Common myeloid progenitor, CD34-positive (primary cell): ENCODE measurements at regions not wholly inside any gene's neighbourhood (a gene's known extent, or its start where the extent isn't known, plus 50 kb on each side); places are given as distances from the start of the nearest gene placed in this dataset.

Source experiments
- CTCF ChIA-PET: fragments of 350-600 bp; sonication (Branson Sonifier 250); formaldehyde crosslinking; loops from one replicate; lab custom pipeline; 2021; ENCODE audit warnings: antibody characterized with exemption; lab: Charles Lee
- POLR2A ChIA-PET: fragments of 350-600 bp; sonication (Branson Sonifier 250); formaldehyde crosslinking; loops from one replicate; lab custom pipeline; 2021; ENCODE audit warnings: antibody characterized with exemption; lab: Charles Lee
- DNase-seq, 3 donors: peaks; one replicate each; pipeline versions ENCODE4 v3.0.0 to v3.0.0-alpha.2; 2013
- H3K27ac ChIP-seq, 2 experiments: 1 replicate in 1 of 2; 2 replicates in 1 of 2; pipeline ENCODE4 v1.7.0; 2013; ENCODE audit warnings: inconsistent platforms in 2 of 2, low read length in 2 of 2, mild to moderate bottlenecking in 2 of 2, low read depth in 1 of 2, moderate library complexity in 1 of 2; ENCODE audit not compliant: severe bottlenecking in 2 of 2, insufficient read depth in 1 of 2, poor library complexity in 1 of 2
- H3K27me3 ChIP-seq, 5 experiments: replicated peaks in 2 of 5; 1 replicate in 3 of 5; 2 replicates in 2 of 5; pipeline versions ENCODE4 v1.6.1 to v1.7.0; 2013; ENCODE audit warnings: low read length in 4 of 5, mild to moderate bottlenecking in 2 of 5, moderate library complexity in 2 of 5, inconsistent platforms in 1 of 5; ENCODE audit not compliant: insufficient read depth in 5 of 5, control insufficient read depth in 4 of 5
- H3K36me3 ChIP-seq, 4 experiments: 1 replicate in 2 of 4; 2 replicates in 2 of 4; pipeline versions ENCODE4 v1.6.1 to v1.7.0; 2013; ENCODE audit warnings: low read length in 3 of 4, control low read depth in 1 of 4, mild to moderate bottlenecking in 1 of 4; ENCODE audit not compliant: control insufficient read depth in 4 of 4, insufficient read depth in 4 of 4
- H3K4me1 ChIP-seq, 4 experiments: 1 replicate in 3 of 4; 2 replicates in 1 of 4; pipeline versions ENCODE4 v1.6.1 to v1.7.1; 2013; ENCODE audit warnings: low read length in 3 of 4, mild to moderate bottlenecking in 3 of 4, control low read depth in 1 of 4, inconsistent platforms in 1 of 4, moderate library complexity in 1 of 4; ENCODE audit not compliant: control insufficient read depth in 4 of 4, insufficient read depth in 4 of 4; ENCODE audit errors: control extremely low read depth in 1 of 4
- H3K4me3 ChIP-seq, 7 experiments: 1 replicate in 4 of 7; 2 replicates in 3 of 7; pipeline versions ENCODE4 v1.5.1 to v1.7.0; 2013; ENCODE audit warnings: mild to moderate bottlenecking in 7 of 7, low read length in 6 of 7, moderate library complexity in 6 of 7, inconsistent platforms in 2 of 7, low read depth in 2 of 7, control low read depth in 1 of 7; ENCODE audit not compliant: insufficient read depth in 4 of 7, control insufficient read depth in 1 of 7; ENCODE audit errors: extremely low read depth in 1 of 7
- H3K9me3 ChIP-seq, 5 experiments: 1 replicate in 4 of 5; 2 replicates in 1 of 5; pipeline versions ENCODE4 v1.6.1 to v1.7.1; 2013; ENCODE audit warnings: low read length in 4 of 5, mild to moderate bottlenecking in 2 of 5, inconsistent platforms in 1 of 5, low read depth in 1 of 5, moderate library complexity in 1 of 5; ENCODE audit not compliant: control insufficient read depth in 4 of 5, insufficient read depth in 2 of 5; ENCODE audit errors: control extremely low read depth in 1 of 5
- WGBS: methylation state at CpG from one replicate; pipeline ENCODE4 v1.1.5; 2013; ENCODE audit not compliant: insufficient coverage; 5-methylcytosine and 5-hydroxymethylcytosine counted together

DNA sequence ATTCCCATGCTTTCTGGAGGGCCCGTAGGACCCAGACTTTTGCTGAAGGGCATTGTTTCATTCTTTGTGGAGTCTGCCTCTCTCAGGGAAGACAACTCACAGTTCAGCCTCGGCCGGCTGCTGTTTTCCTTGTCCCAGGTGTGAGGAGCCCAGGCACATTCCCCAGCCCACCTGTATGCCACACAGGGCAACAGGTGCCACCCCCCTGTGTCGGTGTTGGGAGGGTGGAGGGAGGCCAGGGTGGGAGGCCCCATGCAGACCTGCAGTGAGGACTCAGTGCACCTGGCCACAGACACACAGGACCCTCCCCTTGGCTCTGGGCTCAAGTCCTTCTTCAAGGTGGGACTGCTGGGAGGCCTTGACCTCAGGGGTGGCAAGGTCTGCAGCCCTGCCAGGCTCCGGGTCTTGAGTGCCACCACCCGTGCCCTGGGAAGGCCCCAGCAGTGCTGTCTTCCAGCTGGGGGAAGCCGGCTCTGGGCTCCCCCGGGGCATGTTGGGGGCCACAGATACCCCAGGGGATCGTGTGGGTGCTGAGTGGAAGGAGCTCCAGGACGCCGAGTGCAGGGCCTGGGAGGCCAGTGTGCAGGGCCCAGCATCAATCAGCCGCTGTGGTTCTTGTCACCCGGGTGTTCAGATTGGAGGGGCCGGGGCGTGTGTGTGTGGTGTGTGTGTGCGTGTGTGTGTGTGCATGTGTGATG is 1286.1 kb downstream of the BRD1 start:
- POLR2A ChIA-PET, result no interaction called here
- H3K4me1 ChIP-seq, result no peaks in the 10 kb centered on the region
- peaks cover 0 to 2% (median 0%) of the 10 kb centered on the region in 5 experiments for H3K27me3 ChIP-seq
- no peak overlapping the region for H3K27ac ChIP-seq
- CTCF ChIA-PET, result no interaction called here
- no peak for DNase-seq
- no peaks in the 10 kb centered on the region for H3K36me3 ChIP-seq
- H3K9me3 ChIP-seq, result no peaks in the 10 kb centered on the region
- 95% methylated on average over 13 of the region's 16 CpGs for WGBS
- no peak overlapping the region for H3K4me3 ChIP-seq

GRCh38 chr22:48539261-48539660 is 1288.4 kb downstream of the BRD1 start:
- no peaks in the 10 kb centered on the region for H3K36me3 ChIP-seq
- CTCF ChIA-PET, result no interaction called here
- 94% methylated on average over 12 of the region's 12 CpGs for whole genome bisulfite sequencing
- H3K27ac ChIP-seq, result no peak overlapping the region
- no peak for DNase-seq
- H3K4me1 ChIP-seq, result no peaks in the 10 kb centered on the region
- POLR2A ChIA-PET, result no interaction called here
- H3K27me3 ChIP-seq, result no peaks in the 10 kb centered on the region
- H3K9me3 ChIP-seq, result no peaks in the 10 kb centered on the region
- H3K4me3 ChIP-seq, result no peak overlapping the region

- H3K36me3 ChIP-seq, result no peaks in the 10 kb centered on the region
- H3K4me3 ChIP-seq, result no peak overlapping the region
- no peak for DNase-seq
- no peak overlapping the region for H3K27ac ChIP-seq
- 96% methylated on average over 18 of the region's 18 CpGs for WGBS
- H3K4me1 ChIP-seq, result no peaks in the 10 kb centered on the region
- CTCF ChIA-PET, result no interaction called here
- no peaks in the 10 kb centered on the region for H3K9me3 ChIP-seq
- POLR2A ChIA-PET, result no interaction called here
- no peaks in the 10 kb centered on the region for H3K27me3 ChIP-seq
Measured at GRCh38 chr22:48538291-48538820, 1289.3 kb downstream of the BRD1 start.

- no peaks in the 10 kb centered on the region for H3K4me1 ChIP-seq
- ChIA-PET POLR2A (no interaction called here), CTCF (no interaction called here)
- no peaks in the 10 kb centered on the region for H3K27me3 ChIP-seq
- no peaks in the 10 kb centered on the region for H3K36me3 ChIP-seq
- no peak overlapping the region for H3K4me3 ChIP-seq
- no peak for DNase-seq
- H3K27ac ChIP-seq, result no peak overlapping the region
- H3K9me3 ChIP-seq, result no peaks in the 10 kb centered on the region
- 94% methylated on average over 2 of the region's 3 CpGs for WGBS
Measured at GRCh38 chr22:48537343-48537680, 1290.4 kb downstream of the BRD1 start.

DNA sequence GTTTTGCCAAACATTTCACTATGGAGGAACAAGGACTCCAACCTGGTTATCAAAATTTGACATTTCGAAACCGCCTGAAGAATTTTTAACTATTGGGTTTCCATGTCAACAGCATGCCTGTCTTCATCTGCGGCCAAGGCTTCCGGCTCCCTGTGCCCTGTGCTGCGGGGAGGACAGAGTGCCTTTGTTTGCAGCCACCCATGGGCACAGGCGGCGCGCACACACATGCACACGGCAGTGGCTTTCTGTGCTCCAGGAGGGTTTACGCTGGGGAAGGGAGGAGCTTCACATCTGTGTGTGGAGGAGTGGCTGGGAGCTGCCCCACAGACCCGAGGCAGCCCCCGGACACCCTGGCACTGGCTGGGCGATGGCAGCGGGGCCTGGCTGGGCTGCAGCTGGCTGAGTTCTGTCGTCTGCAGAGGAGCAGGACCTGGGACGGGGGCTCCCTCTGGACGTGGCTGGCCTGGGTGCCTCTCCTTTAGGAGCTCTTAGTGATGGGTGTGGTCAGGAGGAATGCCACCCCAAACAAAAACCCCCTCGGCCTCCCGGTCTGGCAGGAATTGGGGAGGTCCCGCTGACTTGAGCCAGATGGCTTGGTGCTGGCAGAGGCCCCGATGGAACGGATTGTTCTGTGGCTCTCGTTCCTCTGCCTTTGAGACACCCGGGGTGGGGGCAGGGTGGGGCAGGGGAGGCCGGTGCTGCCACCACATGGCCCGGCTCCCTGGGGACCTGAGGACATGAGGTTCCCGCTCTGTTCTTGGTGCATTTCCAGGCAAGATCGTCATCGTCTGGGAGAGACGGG is 1290.9 kb downstream of the BRD1 start:
- WGBS, result 94% methylated on average over 23 of the region's 30 CpGs
- H3K27me3 ChIP-seq, result no peaks in the 10 kb centered on the region
- no peaks in the 10 kb centered on the region for H3K4me1 ChIP-seq
- no peak overlapping the region for H3K27ac ChIP-seq
- no peaks in the 10 kb centered on the region for H3K9me3 ChIP-seq
- ChIA-PET CTCF (no interaction called here), POLR2A (no interaction called here)
- DNase-seq, result no peak
- no peaks in the 10 kb centered on the region for H3K36me3 ChIP-seq
- no peak overlapping the region for H3K4me3 ChIP-seq

DNA sequence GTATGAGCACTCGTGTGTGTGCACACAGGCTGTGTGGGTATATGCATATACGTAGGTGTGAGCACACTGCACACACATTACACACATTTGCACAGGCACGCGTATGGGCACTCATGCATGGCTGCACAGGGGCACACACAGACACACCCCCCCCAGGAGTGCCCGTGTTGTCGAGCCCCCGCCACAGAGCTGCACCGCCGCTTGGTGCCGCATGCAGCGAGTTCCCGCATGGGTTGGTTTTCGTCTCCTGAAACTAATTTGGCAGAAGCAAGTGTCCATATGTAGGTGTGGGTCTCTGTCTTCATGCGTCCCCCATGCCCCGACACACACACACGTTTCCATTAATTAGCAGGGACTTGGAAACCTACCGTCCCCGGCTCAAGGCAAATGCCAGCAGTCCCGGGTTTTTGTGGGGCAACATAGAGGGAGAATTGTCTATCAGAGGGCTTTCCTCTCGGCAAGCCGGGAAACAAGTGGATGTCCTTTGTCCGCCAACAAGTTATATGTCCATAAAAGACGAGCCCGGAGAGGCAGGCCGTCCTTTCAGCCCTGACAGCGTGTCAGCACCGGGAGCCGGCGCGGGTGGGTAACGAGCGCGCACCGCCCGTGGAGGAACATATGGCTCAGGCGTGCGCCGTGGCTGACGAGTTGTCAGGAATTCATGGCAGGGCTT is 1291.7 kb downstream of the BRD1 start:
- CTCF ChIA-PET, result no interaction called here
- H3K27ac ChIP-seq, result no peak overlapping the region
- POLR2A ChIA-PET, result no interaction called here
- no peaks in the 10 kb centered on the region for H3K27me3 ChIP-seq
- 96% methylated on average over 32 of the region's 39 CpGs for WGBS
- no peaks in the 10 kb centered on the region for H3K9me3 ChIP-seq
- H3K4me1 ChIP-seq, result no peaks in the 10 kb centered on the region
- no peak for DNase-seq
- no peak overlapping the region for H3K4me3 ChIP-seq
- no peaks in the 10 kb centered on the region for H3K36me3 ChIP-seq
